NCI-H2227 (cell line): ENCODE measurements at regions not wholly inside any gene's neighbourhood (a gene's known extent, or its start where the extent isn't known, plus 50 kb on each side); places are given as distances from the start of the nearest gene placed in this dataset.
A peak's percentile ranks its signal among the peaks of the same experiment; 100 is the strongest.

Source experiments
- DNase-seq: peaks from one replicate; lab custom pipeline; 2025; ENCODE audit not compliant: unreplicated experiment; lab: John Stamatoyannopoulos, UW

GRCh38 chr12:124415064-124415463, 120.2 kb downstream of the RFLNA start:
- DNase-seq: no peak

- no peak for DNase-seq
Observed at GRCh38 chr12:124413915-124414314, 119.0 kb downstream of the RFLNA start.

GRCh38 chr12:124413401-124413800, 118.5 kb downstream of the RFLNA start:
- no peak for DNase-seq

GRCh38 chr12:124412646-124413015, 117.7 kb downstream of the RFLNA start:
- DNase-seq: no peak

GRCh38 chr12:124411953-124412645, 117.2 kb downstream of the RFLNA start:
- DNase-seq: no peak

- DNase-seq: no peak
Observed at GRCh38 chr12:124411281-124411878, 116.5 kb downstream of the RFLNA start.

- no peak for DNase-seq
Observed at GRCh38 chr12:124410354-124411175, 115.7 kb downstream of the RFLNA start.

- DNase-seq: no peak
Observed at GRCh38 chr12:124408822-124409517, 114.1 kb downstream of the RFLNA start.

GRCh38 chr12:124407074-124407473, 112.2 kb downstream of the RFLNA start:
- no peak for DNase-seq

- DNase-seq: no peak
Observed at GRCh38 chr12:124406043-124406442, 111.2 kb downstream of the RFLNA start.

GRCh38 chr12:124405592-124405991, 110.7 kb downstream of the RFLNA start:
- DNase-seq: no peak

GRCh38 chr12:124405151-124405550, 110.3 kb downstream of the RFLNA start:
- DNase-seq: no peak

- DNase-seq: no peak
Observed at GRCh38 chr12:124404162-124404784, 109.4 kb downstream of the RFLNA start.

- DNase-seq: no peak
Observed at GRCh38 chr12:124403273-124403672, 108.4 kb downstream of the RFLNA start.

GRCh38 chr12:124402248-124403066, 107.6 kb downstream of the RFLNA start:
- DNase-seq: no peak

- DNase-seq: peak; percentile 21
Observed at GRCh38 chr12:124401704-124402221, 106.9 kb downstream of the RFLNA start.

- no peak for DNase-seq
Observed at GRCh38 chr12:124400124-124400523, 105.2 kb downstream of the RFLNA start.

- no peak for DNase-seq
Observed at GRCh38 chr12:124399622-124400021, 104.7 kb downstream of the RFLNA start.

GRCh38 chr12:124398578-124399227, 103.8 kb downstream of the RFLNA start:
- no peak for DNase-seq
